Activated T-helper 1 cell treated with anti-CD3 and anti-CD28 coated beads, Interleukin-2, amount 50 U/mL, for 16 hours (primary cell): ENCODE measurements at regions not wholly inside any gene's neighbourhood (a gene's known extent, or its start where the extent isn't known, plus 50 kb on each side); places are given as distances from the start of the nearest gene placed in this dataset.
"Not testable (repeated sequence)": the region's sequence is repeated elsewhere in the genome, so short reads cannot be mapped to it uniquely, and the experiment has no call there.

Experiments used
- DNase-seq, 2 donors: peaks; one replicate each; pipeline ENCODE4 v3.0.0-alpha.2; 2020; ENCODE audit warnings: low read depth in 1 of 2, low spot score in 1 of 2

DNA sequence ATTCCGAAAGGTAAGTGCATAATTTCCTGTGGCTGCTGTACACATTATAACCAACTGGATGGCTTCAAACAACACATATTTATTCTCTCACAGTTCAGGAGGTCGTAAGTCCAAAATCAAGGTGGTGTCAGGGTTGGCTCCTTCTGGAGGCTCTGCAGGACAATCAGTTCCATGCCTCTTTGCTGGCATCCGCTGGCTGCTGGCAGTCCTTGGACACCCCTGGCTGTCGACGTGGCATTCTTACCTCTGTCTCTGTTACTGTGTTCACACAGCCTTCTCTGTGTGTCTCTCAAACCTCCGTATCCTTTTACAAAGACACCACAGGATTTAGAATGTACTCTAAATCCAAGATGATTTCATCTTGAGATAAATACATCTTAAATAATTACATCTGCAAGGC is 398.8 kb upstream of the ATP10A start:
- no peak for DNase-seq

DNA sequence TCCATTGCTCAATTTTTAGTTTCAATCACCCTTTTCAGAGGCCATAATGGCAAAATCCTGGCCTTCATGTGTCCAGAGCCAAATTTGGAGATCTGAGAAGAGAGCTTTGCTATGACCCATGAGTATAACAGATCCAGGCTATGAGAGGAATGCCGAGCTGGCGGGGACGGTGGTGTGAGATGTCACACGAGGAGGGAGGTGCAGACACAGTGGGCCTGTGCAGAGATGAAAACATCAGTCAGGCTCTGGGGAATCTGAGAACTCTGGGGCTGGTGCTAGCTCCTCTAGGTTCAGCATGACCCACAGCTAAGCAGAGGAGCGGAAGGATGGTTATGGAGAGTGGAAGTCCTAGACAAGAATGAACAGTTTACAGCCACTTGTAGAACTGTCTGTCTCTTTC is 398.3 kb upstream of the ATP10A start:
- no peak for DNase-seq

DNA sequence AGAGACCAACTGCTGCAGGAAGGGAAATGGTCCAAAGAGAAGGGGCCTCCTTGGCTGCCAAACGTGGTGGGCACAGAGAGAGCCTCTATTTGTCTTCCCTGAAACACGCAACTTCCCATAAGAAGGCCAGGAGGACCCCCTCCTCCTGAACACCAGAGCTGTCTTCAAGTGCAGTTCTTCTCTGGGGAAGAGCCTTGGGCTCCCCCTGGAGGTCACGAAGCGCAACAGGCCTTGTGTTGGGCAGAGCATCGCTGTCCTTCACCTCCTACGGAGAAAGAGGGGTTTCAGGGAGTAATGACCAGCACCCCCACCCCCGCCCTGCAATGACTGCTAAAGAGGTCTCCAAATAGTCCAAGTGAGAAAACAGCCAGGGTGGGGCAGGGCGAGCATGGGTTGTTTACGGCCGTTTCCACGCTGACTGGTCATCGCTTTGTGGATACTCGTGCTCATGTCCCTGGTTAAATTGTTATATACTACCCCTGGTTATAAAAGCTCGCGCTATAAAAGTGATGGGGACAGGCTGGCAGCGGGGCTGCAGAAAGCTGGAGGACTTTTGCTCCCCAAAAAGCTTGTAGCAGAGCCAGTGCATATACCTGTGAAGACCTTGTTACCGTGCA is 397.5 kb upstream of the ATP10A start:
- DNase-seq = no peak

DNA sequence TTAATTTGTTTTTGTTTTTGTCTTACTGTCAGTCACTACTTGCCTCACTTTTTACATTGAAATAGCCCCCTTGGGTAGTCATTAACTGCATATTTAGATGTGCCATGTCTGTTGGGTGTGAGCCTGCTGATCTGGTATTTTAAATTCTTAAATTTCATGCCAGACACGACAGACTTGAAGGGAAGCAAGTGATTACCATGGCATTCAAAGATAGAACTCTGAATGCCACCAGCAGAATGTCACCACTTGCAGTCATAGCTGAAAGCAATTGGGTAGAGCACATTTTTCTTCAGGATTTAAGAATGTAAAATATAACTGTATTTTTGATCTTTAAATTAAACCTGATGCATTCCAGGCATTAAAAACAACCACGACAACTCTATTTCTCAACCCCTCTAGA is 396.5 kb upstream of the ATP10A start:
- DNase-seq = no peak

DNA sequence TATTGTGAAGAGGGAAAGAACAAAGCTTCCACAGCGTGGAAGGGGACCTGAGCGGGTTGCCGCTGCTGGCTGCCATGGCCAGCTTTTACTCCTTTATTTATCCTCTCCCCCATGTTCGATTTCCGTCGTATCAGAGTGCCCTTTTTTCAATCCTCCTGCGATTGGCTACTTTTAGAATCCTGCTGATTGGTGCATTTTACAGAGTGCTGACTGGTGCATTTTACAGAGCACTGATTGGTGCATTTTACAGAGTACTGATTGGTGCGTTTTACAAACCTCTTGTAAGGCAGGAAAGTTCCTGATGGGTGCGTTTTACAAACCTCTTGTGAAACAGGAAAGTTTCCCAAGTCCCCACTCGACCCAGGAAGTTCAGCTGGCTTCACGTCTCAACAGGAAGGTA is 381.7 kb upstream of the ATP10A start:
- not testable (repeated sequence) for DNase-seq

DNA sequence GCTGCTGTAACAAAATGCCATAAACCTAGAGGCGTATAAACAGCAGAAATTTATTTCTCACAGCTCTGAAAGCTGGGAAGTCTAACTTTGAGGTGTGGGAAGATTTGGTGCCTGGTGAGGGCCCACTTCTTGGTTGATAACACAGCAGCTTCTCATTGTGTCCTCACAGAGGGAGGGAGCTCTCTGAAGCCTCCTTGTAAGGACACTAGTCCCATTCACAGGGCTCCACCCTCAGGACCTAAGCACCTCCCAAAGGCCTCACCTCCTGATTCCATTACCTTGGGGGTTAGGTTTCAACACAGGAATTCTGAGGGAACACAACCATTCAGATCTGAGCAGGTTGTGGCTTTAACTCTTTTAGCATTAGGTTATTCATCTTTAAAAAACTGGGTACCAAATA is 380.3 kb upstream of the ATP10A start:
- no peak for DNase-seq

DNA sequence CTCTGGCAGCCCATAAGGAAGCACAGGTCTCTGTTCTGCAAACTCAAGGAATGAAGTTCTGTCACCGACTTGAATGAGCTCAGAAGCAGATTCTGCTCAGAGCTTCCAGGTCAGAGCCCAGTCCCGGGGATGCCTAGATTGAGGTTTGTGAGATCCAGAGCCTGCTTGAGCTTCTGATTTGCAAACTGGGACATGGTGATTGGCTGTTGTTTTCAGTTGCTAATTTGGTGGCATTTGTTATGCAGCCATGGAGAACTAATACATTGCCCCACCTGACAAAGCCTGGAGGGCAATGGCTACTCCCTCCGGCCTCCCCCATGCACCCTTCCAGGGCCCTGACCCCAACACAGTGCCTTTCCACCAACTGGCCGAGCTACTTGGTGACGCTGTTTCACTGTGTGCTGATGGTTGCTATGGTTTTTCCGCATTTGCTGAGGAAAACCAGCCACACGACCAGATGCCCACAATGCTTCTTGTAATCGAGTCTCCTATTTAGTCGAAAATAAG is 379.5 kb upstream of the ATP10A start:
- DNase-seq = no peak

DNA sequence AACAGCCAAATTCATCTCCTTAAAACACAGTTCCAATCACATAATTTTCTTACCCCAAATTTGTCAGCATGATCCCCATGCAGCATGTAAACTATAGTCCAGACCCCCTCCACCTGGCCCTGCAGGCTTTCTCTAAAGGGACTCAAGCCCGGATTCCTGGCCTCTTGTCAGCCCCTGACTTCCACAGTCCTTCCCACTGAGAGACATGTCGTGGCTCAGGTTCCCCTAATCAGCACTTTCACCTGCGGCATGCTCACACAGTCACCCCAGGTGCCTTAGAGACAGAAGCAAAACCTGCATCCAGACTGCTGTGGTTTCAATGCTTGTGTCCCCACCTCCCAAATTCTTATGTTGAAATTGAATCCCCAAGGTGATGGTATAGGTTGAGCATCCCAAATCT is 372.7 kb upstream of the ATP10A start:
- no peak for DNase-seq

DNA sequence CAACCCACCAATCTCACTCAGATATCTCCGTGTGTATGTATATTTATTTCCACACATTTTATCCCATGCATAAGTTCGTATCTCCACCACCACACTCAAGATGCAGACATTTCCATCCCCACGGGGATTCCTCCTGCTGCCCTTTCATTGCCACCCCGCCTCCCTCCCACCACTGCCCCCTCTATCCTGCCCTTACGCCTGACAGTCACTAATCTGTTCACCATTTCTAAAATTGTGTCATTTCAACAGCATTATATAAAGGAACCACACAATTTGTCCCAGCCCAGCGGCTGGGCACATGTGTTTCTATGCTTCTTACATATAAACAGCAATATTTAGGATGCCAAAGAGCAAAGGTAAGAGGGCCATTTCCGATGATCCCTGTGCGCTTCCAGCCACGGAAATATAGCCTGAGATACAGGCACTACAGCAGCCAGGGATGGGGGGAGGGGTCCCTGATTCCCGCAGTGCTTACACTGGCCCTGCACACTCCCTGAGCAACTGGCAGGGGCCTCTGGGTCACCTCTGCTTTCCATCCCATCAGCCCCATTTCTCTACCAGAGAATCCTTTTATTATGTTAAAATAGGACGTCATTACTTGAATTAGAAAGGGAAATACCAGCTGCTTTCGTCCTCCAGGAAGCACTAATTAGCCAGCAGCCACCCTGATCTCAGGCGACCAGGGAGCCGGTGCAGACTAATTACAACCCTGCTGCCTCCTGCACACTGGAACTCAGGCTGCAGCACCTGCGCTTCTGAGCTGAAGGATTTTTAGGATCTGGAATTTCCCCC is 372.0 kb upstream of the ATP10A start:
- DNase-seq = no peak

DNA sequence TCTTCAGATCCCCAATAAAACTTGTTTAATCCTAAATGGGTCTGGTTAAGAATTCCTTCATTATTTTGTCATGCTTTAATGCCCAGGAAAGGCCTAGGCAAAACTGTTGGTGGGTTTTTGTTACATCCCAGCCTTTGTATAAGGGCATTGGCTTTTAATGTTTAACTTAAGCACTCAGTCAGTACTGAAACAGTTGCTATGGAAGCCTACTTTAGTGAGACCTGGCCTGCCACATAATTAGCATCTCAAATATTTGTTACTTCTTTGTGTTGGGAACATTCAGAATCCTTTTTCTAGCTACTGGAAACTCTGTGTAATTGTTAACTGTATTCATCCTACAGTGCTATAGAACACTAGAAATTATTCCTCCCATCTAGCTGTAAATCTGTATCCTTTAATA is 369.6 kb upstream of the ATP10A start:
- DNase-seq = no peak

DNA sequence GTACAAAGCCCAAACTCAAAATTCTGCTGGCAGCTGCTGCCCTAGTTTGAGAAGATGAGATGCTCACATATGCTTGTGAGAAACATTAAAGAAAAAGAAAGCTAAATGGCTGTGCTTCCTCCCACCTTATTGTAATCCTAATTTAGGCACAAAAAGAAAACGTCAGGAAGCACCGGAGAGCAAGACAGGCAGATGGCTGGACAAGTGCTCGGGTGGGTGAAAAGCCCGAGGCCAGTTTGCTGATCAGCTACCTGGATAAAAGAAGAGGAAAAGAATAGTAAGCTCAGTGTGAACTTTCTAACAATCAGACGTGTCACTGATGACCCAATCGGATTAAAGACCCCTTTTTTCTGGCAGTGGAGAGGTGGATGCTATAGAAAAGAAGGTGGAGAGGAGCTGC is 368.0 kb upstream of the ATP10A start:
- DNase-seq = no peak

DNA sequence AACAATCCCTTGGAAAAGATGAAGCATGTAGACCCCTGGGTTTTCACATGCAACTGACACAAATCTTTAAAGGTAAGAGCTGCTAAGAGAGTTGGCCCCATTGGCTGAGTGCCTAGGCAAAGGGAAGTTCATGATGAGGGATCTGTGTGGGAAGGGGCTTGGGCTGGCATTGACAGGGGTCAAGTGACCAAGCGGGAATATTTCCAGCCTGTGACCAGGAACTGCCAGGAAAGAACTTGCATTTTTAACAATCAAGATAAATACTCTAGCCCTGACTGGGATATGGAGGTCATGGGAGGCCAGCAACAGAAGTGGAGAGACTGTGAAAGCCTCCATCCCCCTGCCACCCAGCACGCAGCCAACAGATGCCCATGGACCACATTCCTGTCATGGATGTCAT is 361.1 kb upstream of the ATP10A start:
- no peak for DNase-seq

DNA sequence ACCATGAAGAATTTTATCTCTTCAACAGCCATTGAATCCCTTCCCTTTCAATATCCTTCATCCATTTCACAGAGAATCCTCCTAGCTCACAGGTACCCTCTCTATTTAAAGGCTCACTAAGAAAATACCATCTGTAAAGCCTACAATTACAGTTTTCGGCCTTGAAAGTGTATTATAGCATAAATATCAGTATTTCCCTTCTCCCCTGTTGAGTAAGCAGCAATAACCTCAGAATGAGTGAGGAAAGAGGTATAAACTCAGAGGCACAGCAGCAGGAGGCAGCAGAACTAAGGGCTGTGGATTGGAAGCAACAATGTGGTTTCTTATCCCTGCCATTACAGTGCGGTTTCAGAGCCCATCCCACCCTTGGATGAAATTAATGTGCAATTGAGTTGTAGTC is 360.6 kb upstream of the ATP10A start:
- DNase-seq = no peak

DNA sequence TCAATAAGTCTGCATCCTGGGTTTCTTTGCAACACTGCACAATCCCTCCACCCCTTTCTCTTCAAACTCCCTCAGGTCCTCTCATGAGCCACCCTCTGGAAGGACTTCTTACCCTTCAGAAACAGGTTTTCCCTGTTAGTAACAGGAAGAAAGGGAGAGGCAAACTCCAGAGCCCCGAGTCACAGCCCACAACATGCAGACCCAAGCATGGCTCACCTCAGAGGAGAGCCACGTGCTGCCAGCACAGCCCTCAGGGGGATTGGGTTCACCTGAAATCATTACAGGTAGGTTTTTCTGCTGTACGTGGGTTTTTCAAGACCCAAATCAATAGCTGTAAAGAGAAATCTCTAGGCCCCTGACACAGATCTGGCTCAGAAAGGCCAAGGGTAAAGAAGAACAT is 359.7 kb upstream of the ATP10A start:
- DNase-seq = no peak

DNA sequence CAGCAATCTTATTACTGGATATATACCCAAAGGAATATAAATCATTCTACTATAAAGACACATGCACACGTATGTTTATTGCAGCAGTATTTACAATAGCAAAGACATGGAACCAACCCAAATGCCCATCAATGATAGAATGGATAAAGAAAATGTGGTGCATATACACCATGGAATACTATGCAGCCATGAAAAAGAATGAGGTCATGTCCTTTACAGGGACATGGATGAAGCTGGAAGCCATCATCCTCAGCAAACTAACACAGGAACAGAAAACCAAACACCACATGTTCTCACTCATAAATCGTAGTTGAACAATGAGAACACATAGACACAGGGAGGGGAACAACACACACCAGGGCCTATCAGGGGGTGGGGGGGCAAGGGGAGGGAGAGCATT is 353.9 kb upstream of the ATP10A start:
- DNase-seq = not testable (repeated sequence)

DNA sequence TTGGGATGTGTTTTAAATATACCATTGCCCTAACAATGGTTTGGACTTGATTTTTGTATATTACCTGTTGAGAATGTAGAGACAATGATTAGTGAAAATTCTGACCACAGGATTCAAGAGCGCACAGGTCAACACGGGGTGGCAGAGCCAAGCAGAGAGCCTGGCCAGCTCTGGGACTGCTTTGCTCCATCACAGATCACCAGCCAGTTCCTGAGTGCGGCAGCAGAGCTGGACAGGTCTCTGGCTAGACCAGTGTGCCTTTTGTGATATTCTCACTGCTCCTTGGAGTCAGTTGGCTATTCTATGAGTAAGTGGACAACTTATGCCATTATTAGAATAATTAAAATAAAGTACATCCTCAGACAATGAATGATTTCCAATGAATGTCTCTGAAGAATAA is 351.2 kb upstream of the ATP10A start:
- DNase-seq = no peak

DNA sequence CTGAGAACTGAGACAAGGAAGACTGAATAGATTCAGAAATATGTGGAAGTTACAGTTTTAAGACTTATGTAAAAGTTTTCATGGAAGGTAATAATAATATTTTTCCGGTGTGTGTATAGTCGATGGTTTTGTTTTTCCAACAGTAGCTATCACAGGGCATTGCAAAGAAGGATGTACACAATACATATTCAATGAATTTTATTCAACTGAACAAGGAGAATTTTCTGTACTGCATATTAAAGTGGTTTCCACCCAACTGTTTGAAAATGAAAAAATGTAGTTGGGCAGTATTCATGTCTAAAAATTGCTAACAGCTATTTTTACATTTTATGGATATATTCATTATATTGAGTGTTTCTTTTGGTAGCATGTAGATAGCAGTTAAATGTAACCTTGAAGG is 350.3 kb upstream of the ATP10A start:
- DNase-seq = no peak

DNA sequence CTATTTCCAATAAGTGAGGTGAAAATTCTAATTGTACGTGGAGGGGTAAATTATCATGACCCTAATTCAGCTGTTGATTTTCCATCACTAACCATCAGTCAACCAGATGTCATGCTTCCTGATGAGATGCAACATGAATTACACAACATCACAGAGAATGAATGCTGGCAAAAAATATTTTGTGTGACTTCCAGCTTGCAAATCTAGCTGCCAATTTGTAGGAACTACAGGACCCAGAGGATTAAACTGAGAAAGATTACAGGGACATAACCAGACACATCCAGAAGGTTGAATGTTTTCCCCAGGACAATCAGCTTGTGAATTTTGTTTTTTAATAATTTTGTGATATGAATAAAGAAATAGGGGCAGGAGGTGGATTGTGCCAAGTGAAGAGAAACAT is 349.0 kb upstream of the ATP10A start:
- no peak for DNase-seq

DNA sequence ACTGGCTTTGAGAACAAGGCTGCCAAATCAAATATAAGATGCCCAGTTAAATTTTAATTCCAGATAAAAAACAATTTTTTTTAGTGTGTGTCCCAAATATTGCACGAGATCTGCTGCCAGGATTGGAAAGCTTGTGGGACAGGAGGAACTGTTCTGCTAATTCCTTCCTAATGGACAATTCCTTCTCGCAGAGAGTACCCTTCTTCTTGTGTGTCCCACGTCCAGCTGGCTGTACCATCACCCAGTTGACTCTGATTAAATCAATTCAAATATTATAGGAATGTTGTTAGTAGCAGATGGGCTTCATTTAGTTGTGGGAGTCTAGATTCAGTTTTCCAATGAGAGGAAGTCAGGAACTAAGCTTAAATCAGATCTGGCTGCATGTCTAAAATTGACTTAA is 347.9 kb upstream of the ATP10A start:
- no peak for DNase-seq

DNA sequence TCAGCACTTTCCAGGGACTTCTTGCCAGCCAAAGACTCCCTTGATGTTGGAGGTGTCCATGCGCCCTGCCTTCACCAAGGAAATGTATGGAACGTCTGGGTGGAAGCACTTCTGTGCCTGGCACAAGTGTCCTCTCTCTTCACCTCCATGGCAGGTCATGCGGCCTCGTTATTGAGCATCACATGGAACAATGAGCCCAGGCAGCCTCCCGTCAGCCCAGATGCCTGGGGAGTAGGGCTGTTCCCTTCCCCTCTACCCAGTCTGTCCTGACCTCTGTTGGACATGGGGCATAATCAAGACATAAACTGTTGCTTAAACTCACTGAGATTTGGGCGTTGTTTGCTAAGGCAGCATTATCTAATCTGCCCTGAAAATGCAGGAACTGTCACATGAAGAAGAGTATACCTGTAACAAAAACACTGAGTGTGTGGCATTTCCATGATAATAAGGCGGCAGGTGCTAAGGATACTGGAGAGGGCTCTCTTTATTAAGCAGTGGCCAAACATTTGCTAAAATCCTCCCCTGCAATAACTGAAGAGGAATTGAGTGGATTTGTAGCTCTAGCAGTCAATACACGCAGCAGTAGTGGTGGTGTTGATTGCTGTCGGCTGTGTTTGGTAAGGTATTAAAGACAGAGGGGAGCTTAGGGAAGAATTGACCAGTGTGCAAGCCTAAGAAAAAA is 338.2 kb upstream of the ATP10A start:
- DNase-seq = no peak

DNA sequence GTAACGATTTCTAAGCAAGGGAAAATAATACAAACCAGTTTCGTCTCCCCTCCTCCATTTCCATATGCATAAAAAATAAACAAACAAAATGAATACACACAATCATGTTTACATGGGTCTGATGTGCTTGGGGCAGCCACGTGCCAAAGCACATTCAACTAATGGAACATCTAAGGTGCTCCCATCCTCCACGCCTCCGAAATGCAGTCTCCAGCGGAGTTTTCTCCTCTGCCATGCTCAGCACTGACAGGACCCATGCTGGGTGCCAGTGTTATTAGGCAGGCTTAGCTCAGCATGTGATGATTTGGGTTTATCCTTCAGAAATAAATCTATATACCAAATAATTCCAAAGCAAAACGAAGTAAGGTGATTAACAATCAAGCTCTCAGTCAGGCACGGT is 337.3 kb upstream of the ATP10A start:
- no peak for DNase-seq

DNA sequence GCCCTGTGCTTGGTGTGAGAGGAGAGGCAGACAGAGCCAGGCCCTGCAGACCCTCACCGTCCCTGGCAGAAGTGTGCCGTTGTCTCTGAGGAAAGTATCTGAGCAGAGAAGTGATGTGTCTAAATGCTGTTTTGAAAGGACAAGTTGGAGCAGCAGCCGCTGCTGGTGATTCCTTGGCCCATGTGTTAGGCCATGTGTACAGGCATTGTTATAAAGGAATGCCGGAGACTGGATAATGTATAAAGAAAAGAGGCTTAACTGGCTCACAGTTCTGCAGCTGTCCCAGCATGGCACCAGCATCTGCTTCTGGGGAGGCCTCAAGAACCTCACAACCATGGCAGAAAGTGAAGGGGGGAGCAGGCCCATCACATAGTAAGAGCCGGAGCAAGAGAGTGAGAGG is 334.6 kb upstream of the ATP10A start:
- DNase-seq = no peak
